ENCODE measurements at regions not wholly inside any gene's neighbourhood (a gene's known extent, or its start where the extent isn't known, plus 50 kb on each side); places are given as distances from the start of the nearest gene placed in this dataset.

DNA sequence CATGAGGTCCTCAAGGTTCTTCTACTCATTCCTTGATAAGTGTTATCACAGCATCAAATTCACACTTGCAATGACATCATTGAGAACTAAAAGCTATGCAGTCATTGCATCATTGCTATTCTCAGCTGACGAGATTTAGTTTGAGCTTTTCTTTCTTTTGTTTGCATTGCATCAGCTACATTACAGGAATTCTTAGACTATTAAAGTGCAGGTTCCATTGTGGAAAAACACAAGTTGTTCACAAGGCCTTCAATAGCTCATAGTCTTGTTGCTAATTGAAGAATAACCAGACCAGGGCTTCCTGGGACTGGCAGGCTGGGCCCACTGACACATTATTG, 139.3 kb downstream of the CXCL12 start:
- DNase-seq (ENCODE audit: low read depth in 4 of 4, low spot score in 3 of 4), result no peak

DNA sequence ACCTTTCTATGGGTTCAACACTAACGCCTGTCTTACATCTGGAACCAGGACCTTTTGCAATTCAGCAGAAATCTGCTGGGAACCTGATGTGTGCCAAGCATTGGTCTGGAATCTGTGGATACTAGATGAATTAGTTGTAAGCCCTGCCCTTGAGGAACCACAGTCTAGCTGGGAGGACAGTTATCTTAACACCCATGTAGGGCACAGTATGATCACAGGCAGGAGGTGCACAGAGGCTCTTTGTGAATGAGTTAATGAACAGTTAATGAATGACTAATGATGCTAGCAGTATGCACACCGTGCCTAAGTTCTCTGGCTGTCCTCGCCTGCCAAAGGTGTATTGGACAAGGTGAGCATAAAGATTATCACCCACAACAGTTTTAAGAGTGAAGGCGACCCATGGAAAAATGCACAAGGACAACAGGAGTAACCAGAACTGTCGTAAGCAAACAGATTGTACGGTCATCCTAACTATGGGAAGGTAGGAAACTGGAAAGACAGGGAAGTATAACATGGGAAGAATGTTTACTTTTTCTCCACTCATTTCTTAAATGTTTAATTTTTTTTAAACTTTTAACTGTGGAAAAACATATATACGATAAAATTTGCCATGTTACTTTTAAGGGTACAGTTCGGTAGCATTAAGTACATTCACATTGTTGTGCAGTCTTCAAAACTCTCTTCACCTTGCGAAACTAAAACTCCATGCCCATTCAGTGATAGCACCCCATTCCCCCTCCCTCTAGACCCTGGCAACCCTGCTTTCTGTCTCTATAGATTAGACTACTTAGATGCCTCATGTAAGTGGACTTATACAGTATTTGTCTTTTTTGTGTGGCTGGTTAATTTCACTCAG, 139.9 kb downstream of the CXCL12 start:
- no peak for DNase-seq (ENCODE audit: low read depth in 4 of 4, low spot score in 3 of 4)

DNA sequence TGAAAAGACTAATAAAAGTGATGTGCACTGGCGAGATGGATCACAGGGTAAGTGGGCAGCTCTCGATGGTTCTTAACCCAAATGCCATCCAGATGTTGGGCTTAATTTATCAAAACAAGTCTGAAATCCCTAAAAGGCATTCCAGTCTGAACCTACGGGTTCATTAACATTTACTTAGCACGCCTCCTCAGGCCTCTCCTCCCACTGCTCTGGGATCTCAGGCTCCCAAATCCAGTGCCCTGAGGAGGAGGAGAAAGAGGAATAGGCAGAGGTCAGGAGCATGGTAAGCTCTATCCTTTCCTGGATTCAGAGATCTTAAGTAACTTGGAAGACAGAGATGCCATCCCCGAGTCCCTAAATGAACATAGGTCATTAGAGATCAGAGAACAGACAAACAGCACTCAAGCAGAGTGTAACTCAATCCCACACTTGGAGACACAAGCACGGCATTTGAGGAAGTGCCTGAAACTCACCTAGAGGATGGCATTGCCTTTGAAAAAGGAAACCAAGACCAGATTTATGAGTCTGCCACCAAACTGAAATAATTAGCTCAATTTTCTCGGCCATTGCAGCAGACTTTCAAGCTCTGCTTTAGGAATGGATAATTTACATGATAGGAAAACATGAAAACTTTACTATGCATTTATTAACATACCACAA, 140.9 kb downstream of the CXCL12 start:
- no peak for DNase-seq (ENCODE audit: low read depth in 4 of 4, low spot score in 3 of 4)

DNA sequence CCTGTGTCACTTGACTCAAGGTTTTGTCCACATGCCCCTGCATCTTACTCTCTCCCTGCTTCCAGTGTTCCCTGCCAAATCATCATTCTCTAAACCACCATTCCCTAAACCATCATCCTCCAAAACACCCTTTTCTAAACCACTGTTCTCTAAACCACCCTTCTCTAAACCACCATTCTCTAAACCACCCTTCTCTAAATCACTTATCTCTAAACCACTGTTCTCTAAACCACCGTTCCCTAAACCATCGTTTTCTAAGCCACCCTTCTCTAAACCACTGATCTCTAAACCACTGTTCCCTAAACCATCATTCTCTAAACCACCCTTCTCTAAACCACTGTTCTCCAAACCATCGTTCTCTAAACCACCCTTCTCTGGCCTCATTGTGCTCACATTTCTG, 142.1 kb downstream of the CXCL12 start:
- no peak for DNase-seq (ENCODE audit: low read depth in 4 of 4, low spot score in 3 of 4)

DNA sequence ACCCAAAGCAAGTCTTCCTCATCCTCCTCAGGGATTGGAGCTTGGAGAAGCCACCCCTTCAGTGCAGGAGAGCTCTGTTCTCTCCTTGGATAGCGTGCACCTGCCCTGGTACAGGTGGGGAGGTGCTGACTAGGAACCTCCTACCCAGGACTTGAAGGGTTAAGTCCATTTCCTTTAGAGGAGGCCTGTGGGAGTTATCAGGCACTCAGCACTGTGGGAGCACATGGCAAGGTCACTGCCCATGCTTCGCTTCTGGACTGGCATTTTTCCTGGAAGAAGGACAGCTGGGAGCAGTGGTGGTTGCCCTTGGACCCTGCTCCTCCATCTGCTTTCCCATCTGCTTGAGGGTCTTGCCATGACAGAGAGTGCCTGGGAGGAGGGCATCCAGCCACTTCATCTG, 142.8 kb downstream of the CXCL12 start:
- DNase-seq (ENCODE audit: low read depth in 4 of 4, low spot score in 3 of 4), result no peak

DNA sequence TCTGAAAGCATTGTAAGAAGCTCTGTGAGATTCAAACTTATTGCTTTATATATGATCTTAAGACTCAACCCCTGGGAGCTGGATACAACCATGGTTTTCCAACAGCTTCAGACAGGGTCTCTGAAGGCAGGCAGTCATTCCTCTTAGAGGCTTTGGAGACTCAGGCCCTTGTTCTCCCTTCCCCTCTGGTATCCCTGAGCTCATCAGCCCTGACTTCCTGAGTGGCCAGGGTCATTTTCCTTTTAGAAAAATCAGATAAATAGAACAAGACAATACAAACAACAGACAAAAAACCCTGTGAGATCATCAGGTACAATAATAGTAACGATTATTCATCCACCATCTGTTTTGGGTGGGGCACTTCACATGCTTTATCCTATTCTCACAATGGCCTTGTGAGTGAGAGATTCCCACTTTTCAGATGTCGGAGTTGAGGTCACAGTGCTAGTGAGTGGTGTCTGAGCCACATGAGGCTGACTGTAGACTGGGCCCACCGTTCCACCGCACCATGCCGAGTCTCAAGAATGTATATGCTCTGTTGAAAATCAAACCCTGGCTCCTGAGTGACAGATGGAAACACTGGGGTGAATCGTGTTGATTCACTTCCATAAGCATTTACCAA, 144.2 kb downstream of the CXCL12 start:
- no peak for DNase-seq (ENCODE audit: low read depth in 4 of 4, low spot score in 3 of 4)

DNA sequence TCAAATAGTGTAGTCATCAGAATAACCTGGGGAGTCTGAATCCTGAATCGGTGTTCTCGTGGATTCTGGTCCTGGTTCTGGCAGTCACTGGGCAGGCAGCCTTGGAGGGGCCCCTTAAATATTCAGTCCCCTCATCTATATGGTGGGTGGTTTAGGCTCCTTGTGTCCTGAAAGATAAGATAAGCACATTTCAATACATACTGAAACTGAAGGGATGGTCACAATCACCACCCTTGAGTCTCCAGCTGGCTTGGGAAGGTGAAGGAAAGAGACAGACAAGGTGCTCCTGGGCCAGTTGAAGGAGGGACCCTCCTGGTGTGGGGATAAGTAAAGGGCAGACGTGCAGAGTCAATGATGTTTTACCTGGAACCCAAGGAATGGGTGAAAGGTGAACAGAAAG, 146.7 kb downstream of the CXCL12 start:
- DNase-seq (ENCODE audit: low read depth in 4 of 4, low spot score in 3 of 4), result no peak

DNA sequence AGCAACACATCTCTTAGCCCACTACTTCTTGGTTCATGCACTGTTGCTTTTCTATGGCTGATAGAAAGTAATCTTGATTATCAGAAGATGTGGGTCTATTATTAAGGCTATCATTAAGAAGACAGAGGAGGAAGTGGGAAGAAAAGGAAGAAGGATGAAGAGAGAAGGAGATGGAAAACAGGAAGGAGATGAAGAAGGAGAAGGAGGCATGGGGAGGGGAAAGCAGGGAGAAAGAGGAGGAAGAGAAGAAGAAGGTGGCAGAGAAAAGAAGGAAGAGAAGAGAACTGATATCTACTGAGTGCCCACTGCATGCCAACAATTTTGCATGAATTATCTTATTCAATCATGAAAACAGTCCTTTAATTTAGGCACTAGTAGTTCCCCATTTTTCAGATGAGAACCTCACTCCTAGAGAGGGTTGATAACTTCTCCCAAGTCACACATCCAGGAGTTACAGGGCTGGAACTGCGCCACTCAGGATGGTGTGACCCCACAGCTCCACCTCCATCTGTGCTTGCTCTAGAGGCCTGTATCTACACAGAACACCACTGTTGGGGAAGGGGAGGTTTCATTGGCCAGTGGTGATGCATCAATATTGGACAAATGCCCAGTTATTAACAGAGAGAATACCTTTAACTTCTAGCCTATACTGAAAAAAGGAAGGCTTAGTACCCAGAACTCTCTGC, 147.4 kb downstream of the CXCL12 start:
- DNase-seq (ENCODE audit: low read depth in 4 of 4, low spot score in 3 of 4), result no peak

DNA sequence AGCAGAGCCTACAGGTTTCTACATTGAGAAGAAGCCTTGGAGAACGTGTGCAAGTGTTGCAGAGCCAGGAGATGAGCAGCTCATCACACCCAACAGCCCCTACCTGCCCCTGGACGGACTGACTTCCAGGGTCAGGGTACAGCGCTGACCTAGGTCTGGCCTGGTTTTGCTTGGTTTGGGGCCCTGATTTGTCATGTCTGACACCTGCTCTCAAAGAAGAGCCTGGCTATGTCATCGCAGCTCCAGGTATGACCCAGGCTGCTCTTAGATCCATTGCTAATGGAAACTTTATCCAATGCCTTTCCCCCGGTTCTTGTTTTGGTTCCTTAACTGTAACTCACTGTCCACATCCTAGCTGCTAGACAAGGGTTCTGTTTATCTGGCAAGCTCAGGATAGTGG, 149.5 kb downstream of the CXCL12 start:
- no peak for DNase-seq (ENCODE audit: low read depth in 4 of 4, low spot score in 3 of 4)

DNA sequence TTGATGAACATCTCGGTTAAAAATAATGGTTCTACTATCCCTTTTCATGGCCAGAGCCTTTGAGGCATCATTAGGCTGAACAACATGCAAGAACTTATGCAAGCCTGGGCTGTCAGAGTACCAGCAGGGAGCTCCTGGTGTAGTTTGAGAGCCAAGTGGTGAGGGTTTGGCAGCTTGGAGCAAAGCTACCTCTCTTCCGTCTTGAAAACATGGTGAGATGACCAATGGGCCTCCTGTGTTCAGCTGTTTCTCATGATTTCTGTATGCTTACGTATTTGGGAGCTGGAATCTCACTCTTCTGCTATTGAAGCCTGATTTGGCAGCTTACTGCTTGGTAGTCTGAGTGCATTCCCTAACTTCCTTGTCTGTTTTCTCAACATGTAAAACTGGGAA, 150.4 kb downstream of the CXCL12 start:
- no peak for DNase-seq (ENCODE audit: low read depth in 4 of 4, low spot score in 3 of 4)

DNA sequence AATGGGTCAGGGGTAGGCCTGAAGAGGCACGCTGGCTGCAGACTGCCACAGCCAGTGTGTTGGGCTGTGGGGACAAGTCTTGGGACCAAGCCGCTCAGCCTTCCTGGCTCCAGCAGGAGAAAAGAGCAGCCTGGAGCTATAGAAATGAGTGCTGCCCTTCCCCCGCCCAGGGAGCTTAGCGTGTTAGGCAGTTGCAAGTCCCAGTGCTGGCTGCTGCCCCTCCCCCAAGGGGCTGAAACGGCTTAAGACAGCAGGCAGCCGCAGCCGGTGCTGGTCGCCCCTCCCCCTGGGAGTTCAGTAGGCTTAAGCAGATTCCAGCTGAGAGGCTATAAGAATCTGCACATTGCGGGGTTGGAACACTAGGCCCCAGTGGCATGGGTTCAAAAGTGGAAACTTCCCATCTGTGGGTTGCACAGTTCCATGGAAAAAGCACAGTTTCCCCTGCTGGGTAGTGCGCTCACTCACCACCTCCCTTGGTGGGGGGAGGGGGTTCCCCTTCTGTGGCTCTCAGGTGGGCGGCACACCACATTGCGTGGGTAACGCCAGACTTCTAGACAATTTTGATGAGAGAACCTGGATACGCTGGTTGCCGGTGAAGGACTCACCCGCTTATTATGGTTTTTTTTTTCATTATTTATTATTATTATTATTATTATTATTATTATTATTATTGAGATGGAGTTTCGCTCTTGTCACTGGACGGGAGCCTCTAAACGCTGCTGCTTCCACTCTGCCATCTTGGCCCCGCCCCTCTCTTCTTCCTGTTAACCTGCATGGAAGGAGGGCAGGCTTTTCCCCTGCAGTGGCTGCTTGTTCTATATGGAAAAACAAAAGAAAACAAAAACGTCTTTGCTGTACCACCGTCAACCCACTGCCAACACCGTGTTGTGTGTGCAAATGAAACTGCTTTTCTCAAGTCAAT, 151.1 kb downstream of the CXCL12 start:
- peak; percentile 76 to 78 (median 77) for DNase-seq (ENCODE audit: low read depth in 4 of 4, low spot score in 3 of 4)

DNA sequence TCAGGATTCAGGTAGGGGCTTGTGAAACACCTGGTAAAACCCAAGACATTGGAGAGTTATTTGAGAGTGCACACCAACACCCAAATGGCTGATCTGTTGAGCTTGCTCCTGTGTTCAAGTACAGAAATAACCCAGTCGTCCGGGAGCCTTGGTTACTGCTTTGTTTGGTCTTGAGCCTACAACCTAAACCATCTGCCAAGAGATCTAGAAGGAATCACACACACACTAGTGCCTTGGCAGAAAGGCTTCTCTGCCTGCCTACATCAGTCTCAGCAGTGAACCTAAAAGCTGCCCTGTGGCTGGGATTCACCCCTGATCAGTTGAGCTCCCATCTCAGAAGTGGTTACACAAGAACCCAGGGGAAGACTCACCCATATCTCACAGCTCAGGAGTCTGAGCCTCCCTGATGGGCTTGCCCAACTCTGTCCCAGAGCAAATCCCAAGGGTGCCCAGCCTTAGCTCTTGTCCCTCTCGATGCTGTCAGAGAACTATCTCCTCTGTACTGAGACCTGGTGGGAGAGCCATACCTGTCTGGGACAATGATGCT, 167.6 kb downstream of the CXCL12 start:
- DNase-seq (ENCODE audit: low read depth in 4 of 4, low spot score in 3 of 4), result no peak

DNA sequence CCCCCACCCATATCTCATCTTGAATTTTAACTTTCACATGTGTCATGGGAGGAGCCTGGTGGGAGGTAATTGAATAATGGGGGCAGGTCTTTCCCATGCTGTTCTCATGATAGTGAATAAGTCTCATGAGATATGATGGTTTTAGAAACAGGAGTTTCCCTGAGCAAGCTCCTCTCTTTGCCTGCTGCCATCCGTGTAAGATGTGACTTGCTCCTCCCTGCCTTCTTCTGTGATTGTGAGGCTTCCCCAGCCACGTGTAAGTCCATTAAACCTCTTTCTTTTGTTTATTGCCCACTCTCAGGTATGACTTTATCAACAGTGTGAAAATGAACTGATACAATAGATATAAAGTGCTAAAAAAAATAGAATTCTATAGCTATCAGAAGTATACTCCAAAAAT, 168.8 kb downstream of the CXCL12 start:
- DNase-seq (ENCODE audit: low read depth in 4 of 4, low spot score in 3 of 4), result no peak

DNA sequence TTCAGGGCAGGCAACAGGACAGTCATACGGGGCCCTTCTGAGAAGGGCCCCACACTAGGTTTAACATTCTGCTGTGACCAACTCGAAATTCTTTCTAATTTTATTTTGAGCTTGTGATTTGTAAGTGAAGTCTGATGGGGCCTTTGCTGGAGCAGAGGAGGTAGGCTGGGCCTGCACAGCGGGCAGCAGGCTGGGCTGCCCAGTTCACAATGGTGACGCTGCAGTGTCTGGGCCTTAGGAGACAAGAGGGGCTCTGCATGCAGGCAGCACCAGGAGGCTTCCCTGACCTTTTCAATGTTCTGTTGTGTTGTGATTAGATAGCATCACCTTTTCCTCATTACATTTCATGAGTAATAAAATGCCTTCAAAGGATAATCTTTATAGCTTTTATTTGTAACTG, 175.1 kb downstream of the CXCL12 start:
- DNase-seq (ENCODE audit: low read depth in 4 of 4, low spot score in 3 of 4), result no peak

DNA sequence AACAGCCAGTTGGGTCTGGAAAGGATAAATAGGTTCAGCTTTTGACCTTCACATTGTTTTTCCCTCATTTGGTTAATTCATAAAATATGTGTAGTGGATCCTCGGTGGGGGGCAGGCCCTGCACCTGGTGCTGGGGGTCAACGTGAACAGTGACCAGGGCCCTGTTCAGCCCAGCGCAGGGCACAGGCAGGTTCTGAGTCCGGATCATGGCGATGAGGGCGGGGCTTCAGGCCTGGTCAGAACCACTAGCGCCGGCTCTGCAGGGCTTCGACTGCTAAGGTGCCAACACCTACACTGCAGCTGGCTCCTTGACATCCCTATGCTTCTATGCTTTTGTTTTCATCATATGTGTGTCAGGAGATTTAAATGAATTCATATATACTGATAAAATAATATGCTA, 177.7 kb downstream of the CXCL12 start:
- DNase-seq (ENCODE audit: low read depth in 4 of 4, low spot score in 3 of 4), result no peak

DNA sequence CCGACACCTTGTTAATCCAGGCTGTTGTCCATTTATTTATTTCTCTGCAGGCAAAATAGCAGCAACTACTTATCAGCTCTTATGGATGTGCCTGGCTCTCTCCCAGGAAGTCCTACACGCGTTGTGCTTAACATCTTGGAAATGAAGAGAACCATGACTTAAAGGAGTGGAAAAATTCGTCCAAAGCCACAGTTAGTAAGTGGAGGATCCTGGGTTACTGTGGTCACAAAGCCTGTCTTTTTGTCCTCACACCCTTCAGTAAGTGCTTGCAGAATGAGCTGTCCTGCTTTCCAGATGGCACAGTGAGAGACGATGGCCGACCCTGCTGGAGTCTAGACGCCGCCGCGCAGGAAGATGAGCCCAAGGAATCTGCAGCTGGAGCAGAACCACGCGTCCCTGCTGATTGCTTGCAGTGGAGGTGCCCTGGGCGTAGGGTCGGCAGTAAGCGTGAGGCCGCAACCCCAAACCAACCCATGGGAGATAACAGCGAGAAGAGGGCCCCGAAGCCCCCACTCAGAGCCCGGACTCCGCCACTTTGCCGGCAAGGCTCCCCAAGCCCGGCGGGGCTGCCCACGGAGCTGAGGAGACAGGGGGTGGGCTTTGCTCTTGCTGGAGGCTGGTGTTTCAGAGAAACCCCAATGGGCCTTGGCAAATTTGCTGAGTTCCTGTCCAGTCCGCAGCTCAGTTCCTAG, 178.6 kb downstream of the CXCL12 start:
- DNase-seq (ENCODE audit: low read depth in 4 of 4, low spot score in 3 of 4), result no peak

DNA sequence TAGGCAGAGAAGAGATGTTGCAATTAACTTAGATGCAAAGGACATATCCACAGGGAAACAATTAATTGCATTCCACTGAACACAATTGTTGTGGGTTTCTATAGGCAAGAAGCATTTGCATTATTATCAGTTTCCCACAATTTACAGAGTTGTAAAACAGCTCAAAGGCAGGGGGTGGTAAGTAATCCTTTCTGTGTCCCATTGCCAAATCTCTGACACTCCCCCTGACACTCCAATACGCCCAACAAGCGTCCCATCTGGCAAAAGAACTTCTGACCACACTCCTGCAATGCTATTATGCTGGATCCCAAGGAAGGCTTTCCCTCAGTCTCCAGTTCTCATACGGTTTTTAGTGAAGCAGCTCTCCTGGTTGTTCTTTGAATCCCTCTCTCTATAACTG, 179.8 kb downstream of the CXCL12 start:
- DNase-seq (ENCODE audit: low read depth in 4 of 4, low spot score in 3 of 4), result no peak

DNA sequence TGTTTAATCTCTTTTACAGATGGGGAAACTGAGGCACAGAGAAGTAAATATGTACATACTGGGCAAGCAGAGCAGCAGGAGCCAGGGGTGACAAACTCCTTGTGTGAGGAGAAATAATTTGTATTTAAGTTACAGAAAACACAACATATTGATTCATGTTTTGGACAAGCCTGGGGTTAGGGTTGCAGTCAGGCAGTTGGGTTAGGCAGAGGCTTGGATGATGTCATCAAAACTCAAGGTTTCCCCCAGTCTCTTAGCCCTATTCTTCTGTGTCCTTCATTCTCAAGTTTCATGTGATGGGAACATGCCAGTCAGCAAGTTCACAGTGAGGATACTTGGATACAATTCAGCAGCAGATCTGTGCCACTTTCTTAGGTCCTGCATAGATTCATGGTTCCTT, 181.4 kb downstream of the CXCL12 start:
- DNase-seq (ENCODE audit: low read depth in 4 of 4, low spot score in 3 of 4), result no peak

DNA sequence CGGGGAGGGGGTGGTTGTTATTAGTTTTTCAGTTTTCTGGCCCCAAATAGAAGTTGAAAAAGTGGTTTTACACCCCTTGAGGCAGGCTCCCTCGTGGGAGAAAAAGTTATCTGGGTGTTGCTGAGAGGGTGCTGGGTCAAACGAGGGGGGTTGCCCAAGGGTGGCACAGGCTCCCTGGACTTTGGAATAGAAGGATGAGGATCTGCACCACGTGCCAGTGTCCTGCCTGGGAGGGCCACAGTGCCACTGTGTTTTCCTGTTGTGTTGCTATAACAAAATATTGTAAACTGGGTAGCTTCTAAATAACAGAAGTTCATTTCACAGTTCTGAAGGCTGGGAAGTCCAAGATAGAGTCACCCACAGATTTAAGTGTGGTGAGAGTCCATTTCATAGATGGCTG, 181.9 kb downstream of the CXCL12 start:
- no peak for DNase-seq (ENCODE audit: low read depth in 4 of 4, low spot score in 3 of 4)

DNA sequence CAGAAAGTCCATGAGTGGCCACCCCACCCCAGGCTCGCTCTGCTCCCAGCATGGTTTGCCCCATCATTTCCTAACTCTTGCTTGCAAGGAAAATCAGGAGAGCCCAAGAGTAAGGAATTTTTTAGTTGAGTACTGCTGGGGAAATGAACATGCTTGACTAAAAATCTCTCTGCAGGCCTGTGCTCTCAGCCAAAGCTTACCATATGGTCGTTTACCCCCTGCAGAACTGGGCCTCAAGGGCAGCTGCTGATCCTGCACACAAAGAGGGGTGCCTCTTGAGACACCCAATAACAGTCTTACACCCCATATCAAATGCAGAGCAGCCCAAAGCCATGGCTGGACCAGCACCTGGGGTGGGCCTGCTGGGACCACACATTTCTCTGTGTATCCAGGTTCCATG, 183.2 kb downstream of the CXCL12 start:
- no peak for DNase-seq (ENCODE audit: low read depth in 4 of 4, low spot score in 3 of 4)
